Hepatocyte (in vitro differentiated cells): ENCODE measurements at regions not wholly inside any gene's neighbourhood (a gene's known extent, or its start where the extent isn't known, plus 50 kb on each side); places are given as distances from the start of the nearest gene placed in this dataset.

ENCODE experiments used
- EZH2 ChIP-seq: fragments of 200-600 bp; sonication (generic); IDR thresholded peaks from 2 replicates; pipeline ENCODE4 v1.6.1; 2016; ENCODE audit warnings: antibody characterized with exemption, mild to moderate bottlenecking, borderline replicate concordance
- EZH2phosphoT487 ChIP-seq: fragments of 200-600 bp; sonication (generic); IDR thresholded peaks from one replicate; pipeline ENCODE4 v1.6.1; 2018; ENCODE audit warnings: antibody characterized with exemption, mild to moderate bottlenecking, low read depth, moderate library complexity; ENCODE audit not compliant: unreplicated experiment, severe bottlenecking
- TF ChIP-seq, protein P1 (sequence below): fragments of 200-600 bp; sonication (generic); IDR thresholded peaks from 2 replicates; pipeline ENCODE4 v1.5.1; 2016; ENCODE audit warnings: antibody characterized with exemption, mild to moderate bottlenecking; ENCODE audit not compliant: poor library complexity

DNA sequence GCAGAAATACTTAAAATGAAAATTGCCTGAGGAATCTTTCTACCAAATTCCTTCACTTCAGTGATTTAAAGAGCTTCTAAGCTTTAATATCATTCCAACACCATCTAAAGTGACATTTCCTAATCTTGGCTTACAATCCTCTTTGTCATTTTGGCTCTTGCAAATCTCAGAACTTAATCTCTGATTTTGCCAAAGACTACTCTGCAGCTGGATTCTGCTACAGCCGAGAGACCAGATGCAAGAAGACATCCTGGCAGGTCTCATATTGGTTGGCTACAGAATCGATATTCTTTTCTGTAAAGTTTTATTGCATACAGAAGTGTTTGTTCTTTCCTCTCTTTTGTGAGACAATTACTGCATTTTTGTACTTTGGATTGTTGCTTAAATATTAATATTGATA, 716.5 kb upstream of the LRATD1 start:
- TF ChIP-seq, protein P1, sequence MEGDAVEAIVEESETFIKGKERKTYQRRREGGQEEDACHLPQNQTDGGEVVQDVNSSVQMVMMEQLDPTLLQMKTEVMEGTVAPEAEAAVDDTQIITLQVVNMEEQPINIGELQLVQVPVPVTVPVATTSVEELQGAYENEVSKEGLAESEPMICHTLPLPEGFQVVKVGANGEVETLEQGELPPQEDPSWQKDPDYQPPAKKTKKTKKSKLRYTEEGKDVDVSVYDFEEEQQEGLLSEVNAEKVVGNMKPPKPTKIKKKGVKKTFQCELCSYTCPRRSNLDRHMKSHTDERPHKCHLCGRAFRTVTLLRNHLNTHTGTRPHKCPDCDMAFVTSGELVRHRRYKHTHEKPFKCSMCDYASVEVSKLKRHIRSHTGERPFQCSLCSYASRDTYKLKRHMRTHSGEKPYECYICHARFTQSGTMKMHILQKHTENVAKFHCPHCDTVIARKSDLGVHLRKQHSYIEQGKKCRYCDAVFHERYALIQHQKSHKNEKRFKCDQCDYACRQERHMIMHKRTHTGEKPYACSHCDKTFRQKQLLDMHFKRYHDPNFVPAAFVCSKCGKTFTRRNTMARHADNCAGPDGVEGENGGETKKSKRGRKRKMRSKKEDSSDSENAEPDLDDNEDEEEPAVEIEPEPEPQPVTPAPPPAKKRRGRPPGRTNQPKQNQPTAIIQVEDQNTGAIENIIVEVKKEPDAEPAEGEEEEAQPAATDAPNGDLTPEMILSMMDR, result no peak
- no peak for TF ChIP-seq EZH2
- TF ChIP-seq EZH2phosphoT487, result no peak
